ENCODE measurements at regions not wholly inside any gene's neighbourhood (a gene's known extent, or its start where the extent isn't known, plus 50 kb on each side); places are given as distances from the start of the nearest gene placed in this dataset.

DNA sequence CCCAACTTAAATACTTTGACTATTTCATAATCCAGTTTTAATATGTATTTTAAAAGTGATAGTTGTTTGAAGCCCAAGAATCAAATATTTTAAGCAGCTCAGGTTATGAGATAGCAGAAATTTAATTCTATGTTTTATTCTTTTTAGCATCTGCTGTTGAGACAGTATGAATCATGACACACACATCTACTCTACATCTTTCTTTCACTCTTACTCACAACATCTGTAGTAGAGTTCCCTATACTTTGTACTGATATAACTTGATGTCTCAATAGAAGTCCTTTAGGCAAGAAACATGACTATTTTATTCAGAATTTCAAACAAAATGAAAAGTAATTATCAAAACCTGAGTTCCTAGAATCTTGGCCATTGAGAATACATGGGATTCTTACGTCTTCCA lies 187.9 kb upstream of the GNPDA2 start:
- no peak overlapping the region for H3K27ac ChIP-seq (ENCODE audit: low read length)
- no peaks in the 10 kb centered on the region for H3K4me1 ChIP-seq (ENCODE audit: insufficient read depth, low read length)
- no peak overlapping the region for H3K4me3 ChIP-seq (ENCODE audit: low read length)
- H3K9me3 ChIP-seq (ENCODE audit: insufficient read depth, low read depth, low read length): no peaks in the 10 kb centered on the region
- no peaks in the 10 kb centered on the region for H3K36me3 ChIP-seq (ENCODE audit: insufficient read depth, low read depth, low read length)
- H3K27me3 ChIP-seq (ENCODE audit: insufficient read depth, low read length): no peaks in the 10 kb centered on the region
- H3K9ac ChIP-seq (ENCODE audit: low read depth, low read length): no peak overlapping the region

DNA sequence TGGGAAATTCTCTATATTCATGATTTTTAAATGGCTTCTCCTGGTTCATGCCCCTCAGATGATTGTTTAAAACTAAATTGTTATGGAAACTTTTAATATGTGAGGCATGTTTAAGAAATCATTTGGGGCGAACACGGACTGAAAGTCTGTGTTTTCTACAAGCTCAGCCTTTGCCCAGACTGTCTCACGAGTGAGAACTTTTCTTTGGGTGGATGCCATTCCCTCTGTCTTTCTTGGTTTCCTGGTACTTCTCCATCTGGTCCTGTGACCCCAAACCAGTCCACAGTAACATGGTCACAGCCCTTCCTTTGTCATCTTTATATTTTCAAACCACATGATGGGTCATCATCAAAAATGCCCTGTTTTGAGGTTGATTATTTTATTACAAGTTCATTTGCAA lies 186.6 kb upstream of the GNPDA2 start:
- no peak overlapping the region for H3K27ac ChIP-seq (ENCODE audit: low read length)
- H3K9me3 ChIP-seq (ENCODE audit: insufficient read depth, low read depth, low read length): no peaks in the 10 kb centered on the region
- H3K4me1 ChIP-seq (ENCODE audit: insufficient read depth, low read length): no peaks in the 10 kb centered on the region
- H3K36me3 ChIP-seq (ENCODE audit: insufficient read depth, low read depth, low read length): no peaks in the 10 kb centered on the region
- H3K4me3 ChIP-seq (ENCODE audit: low read length): no peak overlapping the region
- H3K27me3 ChIP-seq (ENCODE audit: insufficient read depth, low read length): no peaks in the 10 kb centered on the region
- no peak overlapping the region for H3K9ac ChIP-seq (ENCODE audit: low read depth, low read length)

DNA sequence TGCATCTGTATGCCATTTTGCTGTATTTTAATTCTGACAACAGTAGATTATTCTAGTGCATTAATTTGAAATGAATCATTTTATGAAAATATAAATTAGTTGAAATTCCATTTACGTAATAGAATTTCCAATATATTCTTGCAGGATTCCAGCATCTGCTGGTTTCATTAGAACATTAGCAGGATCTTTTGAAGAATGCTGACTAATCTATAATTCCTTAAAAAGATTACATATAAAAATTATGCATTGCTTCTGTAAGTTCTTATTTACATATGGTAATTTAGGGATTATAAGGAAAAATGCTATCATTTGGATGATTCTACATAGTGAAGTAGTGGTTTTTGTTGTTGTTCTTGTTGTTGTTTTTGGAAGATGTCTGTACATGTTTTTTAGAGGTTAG lies 182.2 kb upstream of the GNPDA2 start:
- H3K4me3 ChIP-seq (ENCODE audit: low read length): no peak overlapping the region
- H3K9me3 ChIP-seq (ENCODE audit: insufficient read depth, low read depth, low read length): no peaks in the 10 kb centered on the region
- H3K4me1 ChIP-seq (ENCODE audit: insufficient read depth, low read length): no peaks in the 10 kb centered on the region
- no peak overlapping the region for H3K9ac ChIP-seq (ENCODE audit: low read depth, low read length)
- H3K27me3 ChIP-seq (ENCODE audit: insufficient read depth, low read length): no peaks in the 10 kb centered on the region
- H3K27ac ChIP-seq (ENCODE audit: low read length): no peak overlapping the region
- no peaks in the 10 kb centered on the region for H3K36me3 ChIP-seq (ENCODE audit: insufficient read depth, low read depth, low read length)

DNA sequence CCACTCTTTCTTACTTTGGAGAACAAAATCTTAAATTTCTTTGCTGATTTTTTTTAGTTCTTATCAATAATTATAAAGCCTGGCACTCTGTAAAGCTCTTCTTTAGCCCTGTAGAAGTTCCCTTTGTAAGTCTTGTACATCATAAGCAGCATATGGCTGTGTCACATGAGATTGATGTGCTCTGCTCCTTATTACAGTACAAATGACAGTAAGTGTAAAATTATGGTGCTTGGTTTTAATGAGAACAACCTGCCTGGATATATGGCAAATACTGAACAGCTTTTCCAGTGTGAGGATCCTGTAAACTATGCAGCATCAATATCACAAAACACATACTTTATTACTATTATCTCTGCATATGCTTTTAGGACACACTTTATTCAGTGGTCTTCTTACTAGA lies 145.9 kb upstream of the GNPDA2 start:
- no peaks in the 10 kb centered on the region for H3K36me3 ChIP-seq (ENCODE audit: insufficient read depth, low read depth, low read length)
- no peak overlapping the region for H3K4me3 ChIP-seq (ENCODE audit: low read length)
- no peaks in the 10 kb centered on the region for H3K9me3 ChIP-seq (ENCODE audit: insufficient read depth, low read depth, low read length)
- H3K27ac ChIP-seq (ENCODE audit: low read length): no peak overlapping the region
- H3K4me1 ChIP-seq (ENCODE audit: insufficient read depth, low read length): no peaks in the 10 kb centered on the region
- H3K9ac ChIP-seq (ENCODE audit: low read depth, low read length): no peak overlapping the region
- no peaks in the 10 kb centered on the region for H3K27me3 ChIP-seq (ENCODE audit: insufficient read depth, low read length)

DNA sequence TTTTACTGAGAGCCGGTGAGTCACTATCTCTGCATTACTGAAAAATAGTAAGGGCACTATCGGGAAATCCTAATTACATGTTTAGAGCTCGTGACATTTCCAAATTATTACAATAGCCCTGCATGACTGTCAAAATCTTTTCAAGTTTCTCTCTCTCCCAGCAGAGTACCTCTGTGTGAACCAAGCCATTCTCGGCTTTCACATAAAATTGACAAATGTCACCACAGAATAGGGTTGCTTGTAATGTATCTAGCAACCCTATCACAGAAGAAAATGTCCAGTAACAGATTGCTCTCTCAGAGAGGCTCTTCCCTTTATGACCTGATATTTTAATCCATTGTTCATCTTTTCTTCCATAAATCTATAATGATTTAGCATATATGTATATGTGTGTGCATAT lies 144.8 kb upstream of the GNPDA2 start:
- Histone ChIP-seq H3K4me3 (ENCODE audit: low read length) (no peak overlapping the region), H3K36me3 (ENCODE audit: insufficient read depth, low read depth, low read length) (no peaks in the 10 kb centered on the region), H3K9me3 (ENCODE audit: insufficient read depth, low read depth, low read length) (no peaks in the 10 kb centered on the region), H3K4me1 (ENCODE audit: insufficient read depth, low read length) (no peaks in the 10 kb centered on the region), H3K27ac (ENCODE audit: low read length) (no peak overlapping the region), H3K9ac (ENCODE audit: low read depth, low read length) (no peak overlapping the region), H3K27me3 (ENCODE audit: insufficient read depth, low read length) (no peaks in the 10 kb centered on the region)

DNA sequence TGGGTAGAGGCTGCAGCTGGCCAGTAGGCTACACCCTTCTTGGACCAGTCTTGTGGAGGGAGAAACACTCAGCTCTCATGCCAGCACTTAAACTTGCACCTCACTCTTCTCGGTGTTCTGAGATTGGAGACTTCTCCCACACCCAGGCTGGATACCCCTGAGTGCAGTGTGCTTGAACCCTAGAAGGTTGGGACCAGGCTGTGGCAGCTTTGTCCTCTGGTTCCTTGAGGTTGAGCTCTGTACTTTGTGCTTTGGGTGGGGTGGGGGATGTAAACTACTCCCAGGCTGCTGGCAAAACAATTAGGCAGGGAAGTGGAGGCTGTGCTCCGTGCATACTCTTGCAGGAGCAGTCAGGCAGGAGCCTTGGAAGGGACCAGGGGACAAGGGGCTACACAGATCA lies 143.6 kb upstream of the GNPDA2 start:
- H3K27ac ChIP-seq (ENCODE audit: low read length): no peak overlapping the region
- no peaks in the 10 kb centered on the region for H3K9me3 ChIP-seq (ENCODE audit: insufficient read depth, low read depth, low read length)
- no peaks in the 10 kb centered on the region for H3K36me3 ChIP-seq (ENCODE audit: insufficient read depth, low read depth, low read length)
- no peaks in the 10 kb centered on the region for H3K4me1 ChIP-seq (ENCODE audit: insufficient read depth, low read length)
- H3K9ac ChIP-seq (ENCODE audit: low read depth, low read length): no peak overlapping the region
- no peaks in the 10 kb centered on the region for H3K27me3 ChIP-seq (ENCODE audit: insufficient read depth, low read length)
- H3K4me3 ChIP-seq (ENCODE audit: low read length): no peak overlapping the region

DNA sequence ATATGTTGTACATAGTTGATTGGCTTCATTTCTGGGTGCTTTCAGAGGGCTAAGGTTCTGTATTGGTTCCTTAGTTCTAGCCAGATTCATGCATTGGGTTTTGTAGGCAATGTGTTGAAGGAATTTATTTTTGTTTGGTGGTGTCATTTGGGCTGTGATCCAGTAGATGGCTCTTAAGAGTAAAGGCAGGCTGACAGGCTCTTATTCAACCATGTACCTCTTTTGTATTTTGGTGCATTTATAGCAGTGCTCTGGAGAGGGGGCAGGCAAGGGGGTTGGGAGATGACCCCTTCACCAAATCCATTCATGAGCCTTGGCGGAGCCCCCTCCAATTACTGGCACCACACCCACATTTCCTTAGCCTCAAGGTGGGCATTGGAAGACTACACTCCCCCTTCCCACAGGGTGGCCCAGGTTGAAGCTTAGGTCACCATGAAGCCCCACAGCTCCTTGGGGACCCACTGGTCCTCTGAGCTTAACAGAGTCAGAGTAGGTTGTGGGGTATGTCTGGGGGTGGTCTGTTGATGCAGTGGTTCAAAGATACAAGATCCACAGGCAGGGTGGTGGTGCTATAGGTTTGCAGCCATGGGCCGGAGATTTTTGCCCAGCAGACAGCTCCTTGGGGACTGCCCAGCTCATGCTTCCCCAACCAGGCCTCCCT lies 143.0 kb upstream of the GNPDA2 start:
- H3K27me3 ChIP-seq (ENCODE audit: insufficient read depth, low read length): no peaks in the 10 kb centered on the region
- H3K4me1 ChIP-seq (ENCODE audit: insufficient read depth, low read length): no peaks in the 10 kb centered on the region
- H3K4me3 ChIP-seq (ENCODE audit: low read length): no peak overlapping the region
- H3K36me3 ChIP-seq (ENCODE audit: insufficient read depth, low read depth, low read length): no peaks in the 10 kb centered on the region
- H3K9ac ChIP-seq (ENCODE audit: low read depth, low read length): no peak overlapping the region
- H3K9me3 ChIP-seq (ENCODE audit: insufficient read depth, low read depth, low read length): no peaks in the 10 kb centered on the region
- no peak overlapping the region for H3K27ac ChIP-seq (ENCODE audit: low read length)

DNA sequence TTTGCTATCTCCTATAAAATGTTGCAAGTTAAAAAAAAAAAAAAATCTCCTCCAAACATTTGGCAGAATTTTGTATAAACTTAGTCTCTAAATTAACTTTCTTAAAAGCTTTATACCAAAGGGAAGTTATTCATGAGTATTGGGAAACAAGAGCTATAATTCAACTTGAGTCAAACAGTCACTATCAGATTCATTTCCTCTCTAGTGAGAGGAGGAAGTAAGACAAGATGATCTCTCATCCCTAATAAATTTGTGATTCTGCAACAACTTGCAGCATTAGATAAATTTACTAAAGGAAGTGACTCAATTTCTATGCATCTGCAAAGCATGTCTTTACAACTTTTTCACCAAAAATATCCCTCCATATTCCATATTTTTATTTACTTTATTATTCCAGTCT lies 135.4 kb upstream of the GNPDA2 start:
- no peak overlapping the region for H3K4me3 ChIP-seq (ENCODE audit: low read length)

DNA sequence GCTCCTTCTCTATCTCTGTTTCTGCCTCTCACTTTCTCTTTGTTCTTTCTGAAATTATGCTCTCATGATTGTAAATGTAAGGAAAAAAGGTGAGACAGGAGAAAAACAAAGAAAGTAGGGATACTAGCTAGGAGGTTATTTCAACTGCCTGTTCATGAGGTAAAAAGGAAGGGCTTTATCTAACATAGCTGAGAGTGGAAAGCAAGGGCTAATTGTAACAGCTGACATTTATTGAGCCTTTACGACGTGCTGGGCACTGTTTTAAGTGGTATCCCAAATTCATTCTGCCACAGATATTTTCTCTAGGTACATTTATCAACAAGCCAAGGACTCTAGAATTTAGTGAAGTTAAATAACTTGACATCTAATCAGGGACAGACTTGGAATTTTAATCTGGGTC lies 133.1 kb upstream of the GNPDA2 start:
- Histone ChIP-seq H3K27ac (ENCODE audit: low read length) (no peak overlapping the region), H3K4me1 (ENCODE audit: insufficient read depth, low read length) (peaks cover 35% of the 10 kb centered on the region), H3K4me3 (ENCODE audit: low read length) (no peak overlapping the region), H3K36me3 (ENCODE audit: insufficient read depth, low read depth, low read length) (no peaks in the 10 kb centered on the region), H3K27me3 (ENCODE audit: insufficient read depth, low read length) (no peaks in the 10 kb centered on the region; the same call in 1 of the 2 replicates), H3K9ac (ENCODE audit: low read depth, low read length) (no peak overlapping the region), H3K9me3 (ENCODE audit: insufficient read depth, low read depth, low read length) (no peaks in the 10 kb centered on the region)

More for the DNA sequence above, 135.4 kb upstream of the GNPDA2 start:
- H3K9ac ChIP-seq (ENCODE audit: low read depth, low read length): no peak overlapping the region
- H3K27ac ChIP-seq (ENCODE audit: low read length): no peak overlapping the region
- no peaks in the 10 kb centered on the region for H3K36me3 ChIP-seq (ENCODE audit: insufficient read depth, low read depth, low read length)
- H3K9me3 ChIP-seq (ENCODE audit: insufficient read depth, low read depth, low read length): no peaks in the 10 kb centered on the region
- peaks cover 35% of the 10 kb centered on the region for H3K4me1 ChIP-seq (ENCODE audit: insufficient read depth, low read length)
- no peaks in the 10 kb centered on the region; the same call in 1 of the 2 replicates for H3K27me3 ChIP-seq (ENCODE audit: insufficient read depth, low read length)

DNA sequence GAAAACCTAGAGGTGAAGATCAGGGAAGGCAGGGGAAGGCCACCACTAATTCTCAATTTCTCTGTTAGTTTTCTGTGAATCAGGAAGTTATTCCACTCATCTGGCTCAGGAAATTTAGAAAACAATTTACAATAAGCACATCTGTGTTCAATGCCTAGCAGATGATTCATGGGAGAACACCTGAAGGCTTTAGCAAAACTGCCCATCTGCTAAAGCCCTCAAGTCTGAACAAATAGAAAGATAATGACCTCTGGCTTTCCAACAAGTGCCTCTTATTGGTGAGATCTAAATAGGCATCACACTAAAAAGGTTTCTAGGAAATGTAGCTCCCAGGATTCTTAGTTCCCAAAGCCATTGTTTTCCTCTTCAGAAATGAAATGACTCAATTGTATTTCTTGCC lies 122.1 kb upstream of the GNPDA2 start:
- no peaks in the 10 kb centered on the region for H3K27me3 ChIP-seq (ENCODE audit: insufficient read depth, low read length)
- no peak overlapping the region for H3K9ac ChIP-seq (ENCODE audit: low read depth, low read length)
- H3K4me3 ChIP-seq (ENCODE audit: low read length): no peak overlapping the region
- H3K4me1 ChIP-seq (ENCODE audit: insufficient read depth, low read length): no peaks in the 10 kb centered on the region
- no peak overlapping the region for H3K27ac ChIP-seq (ENCODE audit: low read length)
- H3K36me3 ChIP-seq (ENCODE audit: insufficient read depth, low read depth, low read length): no peaks in the 10 kb centered on the region
- no peaks in the 10 kb centered on the region for H3K9me3 ChIP-seq (ENCODE audit: insufficient read depth, low read depth, low read length)

DNA sequence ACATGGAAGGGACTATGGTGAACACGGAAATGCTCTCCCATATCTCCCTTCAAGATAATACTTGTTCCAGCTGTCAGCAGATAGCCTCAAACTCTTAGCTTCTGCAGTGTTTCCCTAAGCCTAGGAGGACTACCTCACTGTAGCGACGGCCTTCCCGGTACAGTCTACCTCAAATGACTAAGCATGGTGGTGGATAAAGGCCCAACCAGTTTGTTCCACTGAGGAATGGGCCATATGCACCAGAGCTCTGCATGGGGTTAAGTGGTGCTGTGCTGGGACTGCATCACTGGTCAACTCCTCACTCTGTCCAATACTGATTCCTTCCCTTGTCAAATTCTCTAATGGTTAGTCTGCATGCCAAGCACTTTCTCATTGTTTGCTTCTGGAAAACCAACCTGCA lies 119.6 kb upstream of the GNPDA2 start:
- H3K27ac ChIP-seq (ENCODE audit: low read length): no peak overlapping the region
- H3K27me3 ChIP-seq (ENCODE audit: insufficient read depth, low read length): no peaks in the 10 kb centered on the region
- no peaks in the 10 kb centered on the region for H3K4me1 ChIP-seq (ENCODE audit: insufficient read depth, low read length)
- H3K36me3 ChIP-seq (ENCODE audit: insufficient read depth, low read depth, low read length): no peaks in the 10 kb centered on the region
- H3K9me3 ChIP-seq (ENCODE audit: insufficient read depth, low read depth, low read length): no peaks in the 10 kb centered on the region
- no peak overlapping the region for H3K9ac ChIP-seq (ENCODE audit: low read depth, low read length)
- no peak overlapping the region for H3K4me3 ChIP-seq (ENCODE audit: low read length)

DNA sequence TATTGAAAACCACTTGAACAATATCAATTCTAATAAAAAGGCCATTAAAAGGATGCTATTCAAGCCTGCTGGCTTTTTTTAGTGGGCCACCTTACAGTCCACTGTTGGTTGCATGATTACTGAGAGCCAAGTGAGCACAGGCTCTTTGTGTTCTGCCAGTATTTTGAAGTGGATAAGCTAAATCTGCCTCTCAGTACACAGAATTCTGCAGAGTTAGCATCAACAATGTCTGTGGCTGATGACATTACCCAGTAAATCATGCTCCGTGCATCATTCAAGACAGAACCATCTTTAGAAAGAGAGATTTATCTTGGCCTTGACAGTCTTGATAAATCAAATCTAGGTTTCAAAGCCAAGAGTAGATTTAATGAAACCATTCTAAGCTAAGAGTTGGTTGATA lies 119.0 kb upstream of the GNPDA2 start:
- no peaks in the 10 kb centered on the region for H3K4me1 ChIP-seq (ENCODE audit: insufficient read depth, low read length)
- no peaks in the 10 kb centered on the region for H3K36me3 ChIP-seq (ENCODE audit: insufficient read depth, low read depth, low read length)
- H3K9ac ChIP-seq (ENCODE audit: low read depth, low read length): no peak overlapping the region
- H3K27me3 ChIP-seq (ENCODE audit: insufficient read depth, low read length): no peaks in the 10 kb centered on the region
- no peak overlapping the region for H3K4me3 ChIP-seq (ENCODE audit: low read length)
- no peak overlapping the region for H3K27ac ChIP-seq (ENCODE audit: low read length)
- H3K9me3 ChIP-seq (ENCODE audit: insufficient read depth, low read depth, low read length): no peaks in the 10 kb centered on the region

Measured in iPS-20b (cell line).